KOPT-K1 (cell line): ENCODE measurements at regions not wholly inside any gene's neighbourhood (a gene's known extent, or its start where the extent isn't known, plus 50 kb on each side); places are given as distances from the start of the nearest gene placed in this dataset.
"Not testable (repeated sequence)": the region's sequence is repeated elsewhere in the genome, so short reads cannot be mapped to it uniquely, and the experiment has no call there.

Experiments used
- H3K27ac ChIP-seq: fragments of 200-600 bp; sonication (generic); 2 replicates; pipeline ENCODE4 v1.5.1; 2016; ENCODE audit warnings: antibody characterized with exemption, mild to moderate bottlenecking, low read depth, low read length; ENCODE audit not compliant: poor library complexity, severe bottlenecking
- H3K36me3 ChIP-seq: fragments of 200-600 bp; sonication (generic); 2 replicates; pipeline ENCODE4 v1.5.1; 2017; ENCODE audit warnings: antibody characterized with exemption, mild to moderate bottlenecking, low read length, moderate library complexity; ENCODE audit not compliant: insufficient read depth
- H3K9me3 ChIP-seq: fragments of 200-600 bp; sonication (generic); 2 replicates; pipeline ENCODE4 v1.5.1; 2017; ENCODE audit warnings: antibody characterized with exemption, low read length, mild to moderate bottlenecking; ENCODE audit not compliant: insufficient read depth, poor library complexity, severe bottlenecking

- H3K9me3 ChIP-seq = no peaks in the 10 kb centered on the region
- H3K27ac ChIP-seq = no peak overlapping the region
- H3K36me3 ChIP-seq = no peaks in the 10 kb centered on the region
These were observed 235.1 kb upstream of the ANKH start for GRCh38 chr5:15106530-15107283.

- Histone ChIP-seq H3K9me3 (no peaks in the 10 kb centered on the region), H3K36me3 (no peaks in the 10 kb centered on the region), H3K27ac (no peak overlapping the region)
These were observed 234.3 kb upstream of the ANKH start for GRCh38 chr5:15105799-15106393.

- Histone ChIP-seq H3K36me3 (no peaks in the 10 kb centered on the region), H3K9me3 (no peaks in the 10 kb centered on the region), H3K27ac (no peak overlapping the region)
These were observed 232.3 kb upstream of the ANKH start for GRCh38 chr5:15103864-15104263.

- no peak overlapping the region for H3K27ac ChIP-seq
- H3K36me3 ChIP-seq = no peaks in the 10 kb centered on the region
These were observed 231.6 kb upstream of the ANKH start for GRCh38 chr5:15103130-15103529.

GRCh38 chr5:15097552-15097951 is 226.0 kb upstream of the ANKH start:
- Histone ChIP-seq H3K27ac (no peak overlapping the region), H3K9me3 (no peaks in the 10 kb centered on the region), H3K36me3 (no peaks in the 10 kb centered on the region)

More at GRCh38 chr5:15103130-15103529, 231.6 kb upstream of the ANKH start:
- no peaks in the 10 kb centered on the region for H3K9me3 ChIP-seq

GRCh38 chr5:15096686-15097085 is 225.1 kb upstream of the ANKH start:
- not testable (repeated sequence) for H3K9me3 ChIP-seq, H3K27ac ChIP-seq, H3K36me3 ChIP-seq

- H3K27ac ChIP-seq = no peak overlapping the region
- H3K9me3 ChIP-seq = no peaks in the 10 kb centered on the region
- no peaks in the 10 kb centered on the region for H3K36me3 ChIP-seq
These were observed 221.2 kb upstream of the ANKH start for GRCh38 chr5:15092801-15093200.

GRCh38 chr5:15085671-15086070 is 214.1 kb upstream of the ANKH start:
- no peaks in the 10 kb centered on the region for H3K36me3 ChIP-seq
- H3K27ac ChIP-seq = no peak overlapping the region
- H3K9me3 ChIP-seq = peaks cover 5% of the 10 kb centered on the region

- peaks cover 5% of the 10 kb centered on the region for H3K9me3 ChIP-seq
- no peak overlapping the region for H3K27ac ChIP-seq
- no peaks in the 10 kb centered on the region for H3K36me3 ChIP-seq
These were observed 210.5 kb upstream of the ANKH start for GRCh38 chr5:15082096-15082495.

- Histone ChIP-seq H3K36me3 (no peaks in the 10 kb centered on the region), H3K9me3 (peaks cover 5% of the 10 kb centered on the region), H3K27ac (no peak overlapping the region)
These were observed 208.6 kb upstream of the ANKH start for GRCh38 chr5:15080219-15080618.

- Histone ChIP-seq H3K9me3 (peaks cover 5% of the 10 kb centered on the region), H3K36me3 (no peaks in the 10 kb centered on the region), H3K27ac (no peak overlapping the region)
These were observed 208.0 kb upstream of the ANKH start for GRCh38 chr5:15079566-15079965.

GRCh38 chr5:15074651-15075050 is 203.1 kb upstream of the ANKH start:
- Histone ChIP-seq H3K36me3 (no peaks in the 10 kb centered on the region), H3K9me3 (no peaks in the 10 kb centered on the region), H3K27ac (no peak overlapping the region)

GRCh38 chr5:15073453-15073852 is 201.9 kb upstream of the ANKH start:
- H3K9me3 ChIP-seq = no peaks in the 10 kb centered on the region
- no peak overlapping the region for H3K27ac ChIP-seq
- H3K36me3 ChIP-seq = no peaks in the 10 kb centered on the region

- no peaks in the 10 kb centered on the region for H3K9me3 ChIP-seq
- no peaks in the 10 kb centered on the region for H3K36me3 ChIP-seq
- no peak overlapping the region for H3K27ac ChIP-seq
These were observed 199.3 kb upstream of the ANKH start for GRCh38 chr5:15070907-15071306.

GRCh38 chr5:15069407-15069905 is 197.9 kb upstream of the ANKH start:
- no peaks in the 10 kb centered on the region for H3K9me3 ChIP-seq
- no peaks in the 10 kb centered on the region for H3K36me3 ChIP-seq
- no peak overlapping the region for H3K27ac ChIP-seq

GRCh38 chr5:15065091-15065490 is 193.5 kb upstream of the ANKH start:
- Histone ChIP-seq H3K36me3 (no peaks in the 10 kb centered on the region), H3K27ac (no peak overlapping the region)

More at GRCh38 chr5:15065091-15065490, 193.5 kb upstream of the ANKH start:
- no peaks in the 10 kb centered on the region for H3K9me3 ChIP-seq
